K562 (cell line): ENCODE measurements at regions not wholly inside any gene's neighbourhood (a gene's known extent, or its start where the extent isn't known, plus 50 kb on each side); places are given as distances from the start of the nearest gene placed in this dataset.

Experiments
- ATAC-seq: fragments of 200-7000 bp; cut with Tn5 transposase; 3 replicates; pipeline ENCODE4 v1.9.1; 2020; ENCODE audit warnings: moderate library complexity
- BruUV-seq: library from RNA; stranded (reverse); fragments of 400-500 nt; replicated peaks from 2 replicates; lab custom pipeline; 2021; lab: Mats Ljungman, UMichigan
- CTCF ChIA-PET: fragments of 300-600 bp; formaldehyde crosslinking; extraction: SDS; loops from one replicate; lab custom pipeline; 2021; ENCODE audit warnings: low intra/inter-chr PET ratio; lab: Yijun Ruan, JAX
- POLR2A ChIA-PET: fragments of 300-600, 350-650 bp; sonication (Branson Sonifier 250); formaldehyde crosslinking; extraction: SDS; loops from one replicate; lab custom pipeline; 2021; ENCODE audit warnings: antibody characterized with exemption, inconsistent platforms; lab: Yijun Ruan, JAX
- DNase-seq, 4 experiments: peaks; one replicate each; pipeline versions ENCODE4 v3.0.0 to v3.0.0-alpha.2; 2011 to 2018; ENCODE audit warnings: low spot score in 3 of 4, mixed read lengths in 3 of 4; ENCODE audit errors: extremely low read depth in 1 of 4
- FAIRE-seq: peaks from 2 replicates; lab custom pipeline; 2011; peaks lifted over from hg19 to GRCh38; lab: Jason Lieb, UNC
- H2AFZ ChIP-seq: 2 replicates; pipeline ENCODE4 v1.6.0; 2011; ENCODE audit warnings: low read depth, low read length, control low read depth, inconsistent platforms
- H3K27ac ChIP-seq: fragments of 200-600 bp; 3 replicates; pipeline ENCODE4 v1.8.0; 2011; ENCODE audit warnings: low read depth, mild to moderate bottlenecking, control low read depth, inconsistent platforms, low read length, moderate library complexity, mixed read lengths; ENCODE audit errors: extremely low read depth
- H3K27me3 ChIP-seq, 2 experiments: fragments of 300-600 bp in 1 of 2; 2 replicates in 1 of 2; 3 replicates in 1 of 2; pipeline versions ENCODE4 v1.6.0 to v1.8.0; 2011; ENCODE audit warnings: inconsistent platforms in 2 of 2, low read length in 2 of 2, mild to moderate bottlenecking in 1 of 2, mixed read lengths in 1 of 2, moderate library complexity in 1 of 2; ENCODE audit not compliant: control insufficient read depth in 2 of 2, insufficient read depth in 2 of 2
- H3K36me3 ChIP-seq: fragments of 300-600 bp; 3 replicates; pipeline ENCODE4 v1.8.0; 2011; ENCODE audit warnings: mild to moderate bottlenecking, low read length, inconsistent platforms; ENCODE audit not compliant: control insufficient read depth, insufficient read depth
- H3K4me1 ChIP-seq, 2 experiments: fragments of 200-600 bp in 1 of 2; replicated peaks in 1 of 2; 2 replicates in 1 of 2; 3 replicates in 1 of 2; pipeline versions ENCODE4 v1.5.1 to v1.8.0; 2011; ENCODE audit warnings: inconsistent platforms in 2 of 2, low read length in 2 of 2, mild to moderate bottlenecking in 1 of 2, mixed read lengths in 1 of 2, moderate library complexity in 1 of 2; ENCODE audit not compliant: control insufficient read depth in 2 of 2, insufficient read depth in 2 of 2
- H3K4me2 ChIP-seq: 2 replicates; pipeline ENCODE4 v1.6.1; 2011; ENCODE audit warnings: low read length, control low read depth, inconsistent platforms, mixed read lengths; ENCODE audit not compliant: insufficient read depth
- H3K4me3 ChIP-seq: fragments of 200-600 bp; sonication (generic), shearing (Covaris generic); 2 replicates; pipeline ENCODE4 v1.5.1; 2016; ENCODE audit warnings: control low read depth, inconsistent platforms
- H3K79me2 ChIP-seq: fragments of 200-600 bp; 3 replicates; pipeline ENCODE4 v1.8.0; 2011; ENCODE audit warnings: low read length, inconsistent platforms; ENCODE audit not compliant: control insufficient read depth, insufficient read depth
- H3K9ac ChIP-seq, 2 experiments: 2 replicates each; pipeline versions ENCODE4 v1.6.0 to v1.6.1; 2011; ENCODE audit warnings: low read depth in 2 of 2, low read length in 2 of 2, control low read depth in 1 of 2, inconsistent platforms in 1 of 2, mild to moderate bottlenecking in 1 of 2, mixed read lengths in 1 of 2; ENCODE audit not compliant: insufficient read depth in 1 of 2
- H3K9me1 ChIP-seq: one replicate; pipeline ENCODE4 v1.6.0; 2011; ENCODE audit warnings: inconsistent platforms, mild to moderate bottlenecking, low read length, moderate library complexity; ENCODE audit not compliant: control insufficient read depth, insufficient read depth
- H3K9me3 ChIP-seq: replicated peaks from 2 replicates; pipeline ENCODE4 v1.5.1; 2011; ENCODE audit warnings: low read depth, low read length, inconsistent platforms; ENCODE audit not compliant: control insufficient read depth, insufficient read depth
- H4K20me1 ChIP-seq: replicated peaks from 2 replicates; pipeline ENCODE4 v1.6.1; 2011; ENCODE audit warnings: low read length, inconsistent platforms, mixed read lengths; ENCODE audit not compliant: control insufficient read depth, insufficient read depth
- CHCHD3 ChIP-seq: fragments of 250-450 bp; sonication (Bioruptor Pico); IDR thresholded peaks from 2 replicates; pipeline ENCODE4 v2.1.2; 2022; ENCODE audit warnings: mild to moderate bottlenecking
- DDX20 ChIP-seq: fragments of 450-650 bp; IDR thresholded peaks from 2 replicates; pipeline ENCODE4 v1.6.1; 2016; ENCODE audit warnings: missing genetic modification characterization, low read depth, mild to moderate bottlenecking, missing compliant biosample characterization, moderate library complexity
- KAT8 ChIP-seq: fragments of 450-650 bp; IDR thresholded peaks from 2 replicates; pipeline ENCODE4 v1.6.1; 2016; ENCODE audit warnings: low read depth, mild to moderate bottlenecking
- PRMT5 ChIP-seq: sonication (generic); formaldehyde crosslinking; IDR thresholded peaks from 2 replicates; pipeline ENCODE4 v1.5.0; 2020; ENCODE audit warnings: missing genetic modification reagents
- PURB ChIP-seq: sonication (generic); formaldehyde crosslinking; IDR thresholded peaks from 2 replicates; pipeline ENCODE4 v1.9.0; 2021; ENCODE audit warnings: low read depth, mild to moderate bottlenecking, missing genetic modification reagents
- SMAD3 ChIP-seq: fragments of 450-650 bp; formaldehyde crosslinking; conservative IDR thresholded peaks from 2 replicates; pipeline ENCODE4 v1.4.0; 2020; ENCODE audit warnings: mild to moderate bottlenecking
- U2AF2 ChIP-seq: fragments of 200-400 bp; formaldehyde crosslinking; optimal IDR thresholded peaks from 2 replicates; pipeline ENCODE3; 2017; ENCODE audit warnings: low read depth, mild to moderate bottlenecking, low read length
- ZNF232 ChIP-seq: sonication (generic); formaldehyde crosslinking; IDR thresholded peaks from 2 replicates; pipeline ENCODE4 v1.8.0; 2022; ENCODE audit warnings: mild to moderate bottlenecking, missing genetic modification reagents
- ZNF41 ChIP-seq: fragments of 250-450 bp; sonication (Bioruptor Pico); conservative IDR thresholded peaks from 2 replicates; pipeline ENCODE4 v1.4.0; 2020; ENCODE audit warnings: mild to moderate bottlenecking
- ZZZ3 ChIP-seq: fragments of 450-650 bp; IDR thresholded peaks from 2 replicates; pipeline ENCODE4 v1.6.1; 2016; ENCODE audit warnings: antibody characterized with exemption, mild to moderate bottlenecking, moderate library complexity
- WGBS: fragments of 100-300 bp; shearing (Covaris generic); methylation state at CpG from one replicate; pipeline ENCODE4 v1.1.6; 2016; ENCODE audit warnings: low coverage, mixed read lengths; ENCODE audit not compliant: insufficient coverage; ENCODE audit errors: missing lambda C conversion rate; 5-methylcytosine and 5-hydroxymethylcytosine counted together
- in situ Hi-C: fragments of 300-500 bp; cut with MboI; formaldehyde crosslinking; loops from 4 replicates; pipeline ENCODE4 v1.15.0; 2018; ENCODE audit warnings: inconsistent platforms, mixed read lengths
- intact Hi-C: fragments of 100-400 bp; cut with micrococcal nuclease; formaldehyde crosslinking; loops from 2 replicates; pipeline ENCODE4 v1.14.2; 2022
- TF ChIP-seq, protein P1 (sequence below): fragments of 450-650 bp; IDR thresholded peaks from 2 replicates; pipeline ENCODE4 v1.6.1; 2017; ENCODE audit warnings: antibody characterized with exemption

DNA sequence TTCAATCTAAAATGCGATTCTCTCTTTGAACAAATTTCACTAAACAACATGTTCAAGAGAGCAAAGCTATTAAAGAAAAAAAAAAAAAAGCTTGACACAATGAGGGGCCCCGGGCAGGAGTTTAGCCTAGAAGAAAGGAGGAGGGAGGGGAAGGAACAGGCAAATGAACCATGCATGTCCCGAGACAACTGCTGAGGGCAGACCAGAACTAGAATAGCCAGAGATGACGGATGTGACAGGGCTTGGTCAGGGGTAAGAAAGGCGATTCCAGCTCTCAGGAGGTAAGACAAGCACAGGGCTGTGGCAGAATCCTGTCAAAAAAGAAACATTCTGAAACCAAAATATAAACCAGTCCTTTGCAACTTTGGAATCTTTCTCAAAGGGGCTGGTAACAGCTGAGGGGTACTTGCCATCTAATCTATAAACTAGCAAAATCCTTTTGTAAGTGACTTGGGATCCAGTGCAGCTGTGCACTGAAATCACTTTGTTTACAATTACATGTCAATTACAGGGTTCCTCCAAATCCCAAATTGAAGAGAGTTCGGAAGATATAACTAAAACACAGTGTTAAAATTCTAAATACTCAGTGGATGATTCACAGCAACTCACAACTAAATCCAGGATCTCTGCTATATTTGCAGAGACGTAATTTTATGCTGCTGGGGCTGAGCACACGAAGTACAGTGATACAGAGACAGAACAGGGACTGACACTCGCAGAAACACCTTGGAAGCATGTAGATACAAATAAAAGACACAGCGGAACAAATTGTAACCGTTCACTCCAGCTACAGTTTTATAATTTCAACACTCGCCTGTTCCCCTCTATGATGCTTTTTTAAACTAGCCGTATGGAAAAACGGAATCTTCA, 567.4 kb upstream of the ZFHX3 start:
- no peaks in the 10 kb centered on the region for H3K36me3 ChIP-seq

More for the DNA sequence above, 567.4 kb upstream of the ZFHX3 start:
- H3K27me3 ChIP-seq, result peaks cover 4 to 5% of the 10 kb centered on the region in 2 experiments; a peak in 3 of 5 replicates
- H3K9me1 ChIP-seq, result no peaks in the 10 kb centered on the region
- TF ChIP-seq, protein P1, sequence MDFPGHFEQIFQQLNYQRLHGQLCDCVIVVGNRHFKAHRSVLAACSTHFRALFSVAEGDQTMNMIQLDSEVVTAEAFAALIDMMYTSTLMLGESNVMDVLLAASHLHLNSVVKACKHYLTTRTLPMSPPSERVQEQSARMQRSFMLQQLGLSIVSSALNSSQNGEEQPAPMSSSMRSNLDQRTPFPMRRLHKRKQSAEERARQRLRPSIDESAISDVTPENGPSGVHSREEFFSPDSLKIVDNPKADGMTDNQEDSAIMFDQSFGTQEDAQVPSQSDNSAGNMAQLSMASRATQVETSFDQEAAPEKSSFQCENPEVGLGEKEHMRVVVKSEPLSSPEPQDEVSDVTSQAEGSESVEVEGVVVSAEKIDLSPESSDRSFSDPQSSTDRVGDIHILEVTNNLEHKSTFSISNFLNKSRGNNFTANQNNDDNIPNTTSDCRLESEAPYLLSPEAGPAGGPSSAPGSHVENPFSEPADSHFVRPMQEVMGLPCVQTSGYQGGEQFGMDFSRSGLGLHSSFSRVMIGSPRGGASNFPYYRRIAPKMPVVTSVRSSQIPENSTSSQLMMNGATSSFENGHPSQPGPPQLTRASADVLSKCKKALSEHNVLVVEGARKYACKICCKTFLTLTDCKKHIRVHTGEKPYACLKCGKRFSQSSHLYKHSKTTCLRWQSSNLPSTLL, result no peak
- TF ChIP-seq PRMT5 (no peak), CHCHD3 (CRISPR knock-in tag) (no peak), U2AF2 (no peak), DDX20 (no peak), ZNF41 (CRISPR knock-in tag) (no peak), PURB (CRISPR knock-in tag) (no peak), ZNF232 (CRISPR knock-in tag) (no peak), ZZZ3 (no peak), KAT8 (no peak), SMAD3 (CRISPR knock-in tag) (no peak)
- no TSS peak for BruUV-seq
- ATAC-seq, result no peak
- no peaks in the 10 kb centered on the region for H3K9me3 ChIP-seq
- ChIA-PET CTCF (no interaction called here), POLR2A (no interaction called here)
- H2AFZ ChIP-seq, result no peak overlapping the region
- WGBS, result under 1% methylated on average over 12 of the region's 14 CpGs
- H3K27ac ChIP-seq, result no peak overlapping the region
- H3K4me3 ChIP-seq, result no peak overlapping the region
- intact Hi-C loops (no loop called here), in situ Hi-C loops (no loop called here)
- DNase-seq, result no peak
- no peaks in the 10 kb centered on the region for H3K79me2 ChIP-seq
- H3K9ac ChIP-seq, result no peak overlapping the region
- H3K4me2 ChIP-seq, result no peak overlapping the region
- no peaks in the 10 kb centered on the region for H4K20me1 ChIP-seq
- no peak for FAIRE-seq
- H3K4me1 ChIP-seq, result no peaks in the 10 kb centered on the region
